Upper lobe of left lung (tissue), 4 donors: ENCODE measurements at regions not wholly inside any gene's neighbourhood (a gene's known extent, or its start where the extent isn't known, plus 50 kb on each side); places are given as distances from the start of the nearest gene placed in this dataset.

ENCODE experiments used
- EP300 ChIP-seq, 4 donors: sonication (generic); formaldehyde crosslinking; IDR thresholded peaks; one replicate each; pipeline ENCODE4 v1.5.1; 2017; ENCODE audit warnings: antibody characterized with exemption in 4 of 4, control low read depth in 2 of 4
- POLR2A ChIP-seq, 4 donors: fragments of 450-650 bp; IDR thresholded peaks; one replicate each; pipeline ENCODE4 v1.5.1; 2016 to 2017; ENCODE audit warnings: antibody characterized with exemption in 4 of 4, mild to moderate bottlenecking in 2 of 4
- POLR2AphosphoS5 ChIP-seq, 2 donors: sonication (generic); formaldehyde crosslinking; IDR thresholded peaks; one replicate each; pipeline ENCODE4 v1.5.1; 2017; ENCODE audit warnings: antibody characterized with exemption in 2 of 2
- TF ChIP-seq, protein P1 (sequence below), 6 experiments: fragments of 450-650 bp in 4 of 6; fragments of 200-600 bp in 2 of 6; sonication (generic) in 2 of 6; IDR thresholded peaks; one replicate each; pipeline ENCODE4 v1.5.1; 2016 to 2019; ENCODE audit warnings: antibody characterized with exemption in 6 of 6

- TF ChIP-seq, protein P1, sequence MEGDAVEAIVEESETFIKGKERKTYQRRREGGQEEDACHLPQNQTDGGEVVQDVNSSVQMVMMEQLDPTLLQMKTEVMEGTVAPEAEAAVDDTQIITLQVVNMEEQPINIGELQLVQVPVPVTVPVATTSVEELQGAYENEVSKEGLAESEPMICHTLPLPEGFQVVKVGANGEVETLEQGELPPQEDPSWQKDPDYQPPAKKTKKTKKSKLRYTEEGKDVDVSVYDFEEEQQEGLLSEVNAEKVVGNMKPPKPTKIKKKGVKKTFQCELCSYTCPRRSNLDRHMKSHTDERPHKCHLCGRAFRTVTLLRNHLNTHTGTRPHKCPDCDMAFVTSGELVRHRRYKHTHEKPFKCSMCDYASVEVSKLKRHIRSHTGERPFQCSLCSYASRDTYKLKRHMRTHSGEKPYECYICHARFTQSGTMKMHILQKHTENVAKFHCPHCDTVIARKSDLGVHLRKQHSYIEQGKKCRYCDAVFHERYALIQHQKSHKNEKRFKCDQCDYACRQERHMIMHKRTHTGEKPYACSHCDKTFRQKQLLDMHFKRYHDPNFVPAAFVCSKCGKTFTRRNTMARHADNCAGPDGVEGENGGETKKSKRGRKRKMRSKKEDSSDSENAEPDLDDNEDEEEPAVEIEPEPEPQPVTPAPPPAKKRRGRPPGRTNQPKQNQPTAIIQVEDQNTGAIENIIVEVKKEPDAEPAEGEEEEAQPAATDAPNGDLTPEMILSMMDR (IDR thresholded peaks at IDR 0.05), result no peak
- TF ChIP-seq EP300 (IDR thresholded peaks at IDR 0.05) (no peak), POLR2A (IDR thresholded peaks at IDR 0.05) (no peak), POLR2AphosphoS5 (IDR thresholded peaks at IDR 0.05) (no peak)
Measured at GRCh38 chr3:165523801-165524200, 313.4 kb downstream of the BCHE start.
